ENCODE measurements at regions not wholly inside any gene's neighbourhood (a gene's known extent, or its start where the extent isn't known, plus 50 kb on each side); places are given as distances from the start of the nearest gene placed in this dataset.

- TF ChIP-seq ZNF565 (CRISPR knock-in tag; conservative IDR thresholded peaks at IDR 0.05; ENCODE audit: low read depth) (no peak), PATZ1 (CRISPR knock-in tag; IDR thresholded peaks at IDR 0.05; ENCODE audit: borderline replicate concordance) (no peak), CREB5 (CRISPR knock-in tag; IDR thresholded peaks at IDR 0.05; ENCODE audit: low read depth) (no peak), ZFP30 (CRISPR knock-in tag; IDR thresholded peaks at IDR 0.05) (no peak), BACH2 (CRISPR knock-in tag; IDR thresholded peaks at IDR 0.05; ENCODE audit: borderline replicate concordance) (no peak), ESRRG (CRISPR knock-in tag; IDR thresholded peaks at IDR 0.05) (no peak), ZC3H10 (CRISPR knock-in tag; IDR thresholded peaks at IDR 0.05) (no peak), RARB (CRISPR knock-in tag; IDR thresholded peaks at IDR 0.05) (no peak), CSRNP3 (CRISPR knock-in tag; IDR thresholded peaks at IDR 0.05) (no peak), ZNF8 (CRISPR knock-in tag; IDR thresholded peaks at IDR 0.05) (no peak), ARNTL (CRISPR knock-in tag; IDR thresholded peaks at IDR 0.05; ENCODE audit: borderline replicate concordance, low read depth) (no peak)
Measured at GRCh38 chr2:6535572-6535971, 330.1 kb downstream of the CMPK2 start.

Data from SK-N-SH treated with all-trans-retinoic acid at 6 μM for 48 hours (cell line).